ENCODE measurements at regions not wholly inside any gene's neighbourhood (a gene's known extent, or its start where the extent isn't known, plus 50 kb on each side); places are given as distances from the start of the nearest gene placed in this dataset.

GRCh38 chr16:11462861-11463260 lies 117.6 kb downstream of the RMI2 start:
- no peak for TF ChIP-seq YY1 (IDR thresholded peaks at IDR 0.05; ENCODE audit: insufficient read depth, insufficient read length)
- TF ChIP-seq SUZ12 (IDR thresholded peaks at IDR 0.05; ENCODE audit: extremely low read depth, insufficient read depth, insufficient read length) = no peak
